NCI-H2196 (cell line): ENCODE measurements at regions not wholly inside any gene's neighbourhood (a gene's known extent, or its start where the extent isn't known, plus 50 kb on each side); places are given as distances from the start of the nearest gene placed in this dataset.

Experiments used
- DNase-seq: peaks from one replicate; lab custom pipeline; 2025; ENCODE audit not compliant: unreplicated experiment; lab: John Stamatoyannopoulos, UW

- DNase-seq: no peak
These were observed 65.7 kb upstream of the KSR1 start for GRCh38 chr17:27390540-27390939.

GRCh38 chr17:27391427-27391826 lies 64.8 kb upstream of the KSR1 start:
- no peak for DNase-seq

GRCh38 chr17:27396045-27396444 lies 60.2 kb upstream of the KSR1 start:
- DNase-seq: no peak

GRCh38 chr17:27396941-27397340 lies 59.3 kb upstream of the KSR1 start:
- no peak for DNase-seq

- DNase-seq: no peak
These were observed 57.6 kb upstream of the KSR1 start for GRCh38 chr17:27398691-27399090.

GRCh38 chr17:27400991-27401390 lies 55.3 kb upstream of the KSR1 start:
- no peak for DNase-seq

GRCh38 chr17:27402943-27403342 lies 53.3 kb upstream of the KSR1 start:
- DNase-seq: no peak

GRCh38 chr17:27403480-27404005 lies 52.7 kb upstream of the KSR1 start:
- no peak for DNase-seq

GRCh38 chr17:27404676-27405075 lies 51.6 kb upstream of the KSR1 start:
- no peak for DNase-seq
